ENCODE measurements at regions not wholly inside any gene's neighbourhood (a gene's known extent, or its start where the extent isn't known, plus 50 kb on each side); places are given as distances from the start of the nearest gene placed in this dataset.
A peak's percentile ranks its signal among the peaks of the same experiment; 100 is the strongest.

DNA sequence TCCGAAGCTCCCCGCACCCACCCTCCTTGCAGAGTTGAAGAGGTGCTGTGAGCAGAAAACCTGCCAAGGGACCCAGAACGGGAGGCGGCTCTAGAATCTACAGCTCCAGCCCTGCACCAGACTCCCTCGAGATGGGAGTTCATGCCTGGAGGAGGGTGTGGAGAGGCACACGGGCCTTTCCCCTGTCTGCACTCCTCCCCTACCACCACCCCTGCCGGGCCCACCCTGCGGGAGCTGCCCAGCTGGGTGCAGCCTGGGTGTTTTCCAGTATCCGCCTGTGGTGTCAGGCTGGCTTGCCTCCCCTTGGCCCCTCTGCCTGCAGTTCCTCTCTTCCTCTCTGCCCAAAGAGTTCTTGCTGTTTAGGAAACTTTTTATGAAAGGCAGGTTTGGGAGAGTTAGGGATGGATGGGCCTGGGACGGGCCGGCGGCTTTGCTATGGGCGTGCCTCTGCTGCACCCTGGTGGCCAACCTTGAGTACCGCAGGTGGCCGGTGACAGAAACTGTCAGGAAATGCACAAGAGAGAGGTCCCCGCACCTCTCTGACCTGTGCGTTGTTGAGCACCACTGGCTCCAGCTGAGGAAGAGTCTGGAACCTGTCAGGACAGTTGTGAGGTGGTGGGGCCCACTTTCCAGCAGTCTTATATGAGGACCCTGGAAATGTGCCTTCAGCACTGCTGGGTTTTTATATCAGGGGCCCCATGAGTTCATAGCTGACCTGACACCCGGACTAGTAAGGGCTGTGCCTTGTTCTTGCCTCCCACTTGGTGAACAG is 354.1 kb downstream of the SEC14L1 start:
- H3K79me2 ChIP-seq (ENCODE audit: control insufficient read depth, insufficient read depth, low read length): peaks cover 6% of the 10 kb centered on the region
- H3K4me2 ChIP-seq (ENCODE audit: extremely low read depth, insufficient read depth, low read length): no peak overlapping the region
- H3K4me3 ChIP-seq (replicated peaks in 1 of 4; ENCODE audit: control extremely low read depth in 1 of 4, insufficient read depth in 1 of 4, low read depth in 3 of 4, low read length in 4 of 4): no peak overlapping the region
- H4K20me1 ChIP-seq (ENCODE audit: control insufficient read depth, extremely low read depth, insufficient read depth, low read length): no peaks in the 10 kb centered on the region
- H3K4me1 ChIP-seq (ENCODE audit: control insufficient read depth, extremely low read depth, insufficient read depth, low read length): no peaks in the 10 kb centered on the region
- H3K9me3 ChIP-seq (ENCODE audit: control insufficient read depth, insufficient read depth, low read depth, low read length): no peaks in the 10 kb centered on the region
- no peak overlapping the region for H3K27ac ChIP-seq (ENCODE audit: insufficient read depth, low read length)
- H3K9ac ChIP-seq (ENCODE audit: insufficient read depth, low read length): no peak overlapping the region
- no peak overlapping the region for H2AFZ ChIP-seq (ENCODE audit: low read length)
- H3K27me3 ChIP-seq (ENCODE audit: control insufficient read depth, insufficient read depth, low read length): no peaks in the 10 kb centered on the region
- peak; percentile 50 to 78 for DNase-seq (ENCODE audit: low read depth in 2 of 2)
- TF ChIP-seq, protein P1, sequence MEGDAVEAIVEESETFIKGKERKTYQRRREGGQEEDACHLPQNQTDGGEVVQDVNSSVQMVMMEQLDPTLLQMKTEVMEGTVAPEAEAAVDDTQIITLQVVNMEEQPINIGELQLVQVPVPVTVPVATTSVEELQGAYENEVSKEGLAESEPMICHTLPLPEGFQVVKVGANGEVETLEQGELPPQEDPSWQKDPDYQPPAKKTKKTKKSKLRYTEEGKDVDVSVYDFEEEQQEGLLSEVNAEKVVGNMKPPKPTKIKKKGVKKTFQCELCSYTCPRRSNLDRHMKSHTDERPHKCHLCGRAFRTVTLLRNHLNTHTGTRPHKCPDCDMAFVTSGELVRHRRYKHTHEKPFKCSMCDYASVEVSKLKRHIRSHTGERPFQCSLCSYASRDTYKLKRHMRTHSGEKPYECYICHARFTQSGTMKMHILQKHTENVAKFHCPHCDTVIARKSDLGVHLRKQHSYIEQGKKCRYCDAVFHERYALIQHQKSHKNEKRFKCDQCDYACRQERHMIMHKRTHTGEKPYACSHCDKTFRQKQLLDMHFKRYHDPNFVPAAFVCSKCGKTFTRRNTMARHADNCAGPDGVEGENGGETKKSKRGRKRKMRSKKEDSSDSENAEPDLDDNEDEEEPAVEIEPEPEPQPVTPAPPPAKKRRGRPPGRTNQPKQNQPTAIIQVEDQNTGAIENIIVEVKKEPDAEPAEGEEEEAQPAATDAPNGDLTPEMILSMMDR (conservative IDR thresholded peaks at IDR 0.05 in 1 of 2, IDR thresholded peaks at IDR 0.05 in 1 of 2; ENCODE audit: low read depth in 1 of 2, low read length in 2 of 2): peak; percentile 85 to 90
- no peak for TF ChIP-seq EZH2 (IDR thresholded peaks at IDR 0.05; ENCODE audit: low read length, missing control alignments)
- peaks cover 44% of the 10 kb centered on the region for H3K36me3 ChIP-seq (ENCODE audit: control insufficient read depth, insufficient read depth, low read length)

GRCh38 chr17:77495575-77495974 is 354.8 kb downstream of the SEC14L1 start:
- H3K9ac ChIP-seq (ENCODE audit: insufficient read depth, low read length): no peak overlapping the region
- no peaks in the 10 kb centered on the region for H3K27me3 ChIP-seq (ENCODE audit: control insufficient read depth, insufficient read depth, low read length)
- no peaks in the 10 kb centered on the region for H3K4me1 ChIP-seq (ENCODE audit: control insufficient read depth, extremely low read depth, insufficient read depth, low read length)
- H3K4me2 ChIP-seq (ENCODE audit: extremely low read depth, insufficient read depth, low read length): no peak overlapping the region
- no peaks in the 10 kb centered on the region for H4K20me1 ChIP-seq (ENCODE audit: control insufficient read depth, extremely low read depth, insufficient read depth, low read length)
- H3K9me3 ChIP-seq (ENCODE audit: control insufficient read depth, insufficient read depth, low read depth, low read length): no peaks in the 10 kb centered on the region
- H3K27ac ChIP-seq (ENCODE audit: insufficient read depth, low read length): no peak overlapping the region
- no peak for DNase-seq (ENCODE audit: low read depth in 2 of 2)
- no peak for TF ChIP-seq EZH2 (IDR thresholded peaks at IDR 0.05; ENCODE audit: low read length, missing control alignments)
- TF ChIP-seq, protein P1 (conservative IDR thresholded peaks at IDR 0.05 in 1 of 2, IDR thresholded peaks at IDR 0.05 in 1 of 2; ENCODE audit: low read depth in 1 of 2, low read length in 2 of 2): no peak
- H3K4me3 ChIP-seq (replicated peaks in 1 of 4; ENCODE audit: control extremely low read depth in 1 of 4, insufficient read depth in 1 of 4, low read depth in 3 of 4, low read length in 4 of 4): no peak overlapping the region
- H2AFZ ChIP-seq (ENCODE audit: low read length): no peak overlapping the region
- H3K36me3 ChIP-seq (ENCODE audit: control insufficient read depth, insufficient read depth, low read length): peaks cover 38% of the 10 kb centered on the region
- peaks cover 6% of the 10 kb centered on the region for H3K79me2 ChIP-seq (ENCODE audit: control insufficient read depth, insufficient read depth, low read length)

DNA sequence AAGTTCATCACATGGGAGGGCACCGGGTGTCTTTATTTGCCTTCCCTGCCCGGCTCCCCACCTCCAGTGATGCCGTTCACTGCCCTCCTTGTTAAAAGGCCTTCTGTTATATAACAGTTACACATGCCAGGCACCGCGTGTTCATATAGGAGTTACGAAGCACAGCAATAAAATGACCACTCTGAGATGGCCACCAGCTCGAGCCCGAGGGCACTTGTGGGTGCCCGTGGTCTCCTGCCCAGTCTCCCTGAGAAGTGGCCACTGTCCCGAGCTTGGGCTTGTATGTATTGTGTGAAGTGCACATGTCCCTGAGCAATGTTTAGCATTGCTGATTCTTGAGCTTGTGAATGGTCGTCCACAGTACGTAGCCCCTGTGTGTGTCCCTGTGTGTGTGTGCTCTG is 355.6 kb downstream of the SEC14L1 start:
- Histone ChIP-seq H3K9me3 (ENCODE audit: control insufficient read depth, insufficient read depth, low read depth, low read length) (no peaks in the 10 kb centered on the region), H3K79me2 (ENCODE audit: control insufficient read depth, insufficient read depth, low read length) (peaks cover 6% of the 10 kb centered on the region), H3K27ac (ENCODE audit: insufficient read depth, low read length) (no peak overlapping the region), H3K4me1 (ENCODE audit: control insufficient read depth, extremely low read depth, insufficient read depth, low read length) (no peaks in the 10 kb centered on the region), H3K27me3 (ENCODE audit: control insufficient read depth, insufficient read depth, low read length) (no peaks in the 10 kb centered on the region), H3K4me3 (replicated peaks in 1 of 4; ENCODE audit: control extremely low read depth in 1 of 4, insufficient read depth in 1 of 4, low read depth in 3 of 4, low read length in 4 of 4) (no peak overlapping the region), H2AFZ (ENCODE audit: low read length) (no peak overlapping the region), H3K9ac (ENCODE audit: insufficient read depth, low read length) (no peak overlapping the region), H3K4me2 (ENCODE audit: extremely low read depth, insufficient read depth, low read length) (no peak overlapping the region), H4K20me1 (ENCODE audit: control insufficient read depth, extremely low read depth, insufficient read depth, low read length) (no peaks in the 10 kb centered on the region), H3K36me3 (ENCODE audit: control insufficient read depth, insufficient read depth, low read length) (peaks cover 33% of the 10 kb centered on the region)
- TF ChIP-seq, protein P1 (conservative IDR thresholded peaks at IDR 0.05 in 1 of 2, IDR thresholded peaks at IDR 0.05 in 1 of 2; ENCODE audit: low read depth in 1 of 2, low read length in 2 of 2): no peak
- no peak for TF ChIP-seq EZH2 (IDR thresholded peaks at IDR 0.05; ENCODE audit: low read length, missing control alignments)
- no peak for DNase-seq (ENCODE audit: low read depth in 2 of 2)
